Fibroblast of lung (primary cell): ENCODE measurements at regions not wholly inside any gene's neighbourhood (a gene's known extent, or its start where the extent isn't known, plus 50 kb on each side); places are given as distances from the start of the nearest gene placed in this dataset.

ENCODE experiments used
- EZH2 ChIP-seq: IDR thresholded peaks from 2 replicates; pipeline ENCODE4 v1.5.1; 2012; ENCODE audit warnings: low read length, control low read depth, mild to moderate bottlenecking; ENCODE audit errors: missing control alignments
- TF ChIP-seq, protein P1 (sequence below), 2 donors: IDR thresholded peaks in 1 of 2; conservative IDR thresholded peaks in 1 of 2; 1 replicate in 1 of 2; 2 replicates in 1 of 2; pipeline ENCODE4 v1.5.1; 2011 to 2012; ENCODE audit warnings: low read length in 2 of 2, control low read depth in 1 of 2, inconsistent platforms in 1 of 2, low read depth in 1 of 2, mild to moderate bottlenecking in 1 of 2

DNA sequence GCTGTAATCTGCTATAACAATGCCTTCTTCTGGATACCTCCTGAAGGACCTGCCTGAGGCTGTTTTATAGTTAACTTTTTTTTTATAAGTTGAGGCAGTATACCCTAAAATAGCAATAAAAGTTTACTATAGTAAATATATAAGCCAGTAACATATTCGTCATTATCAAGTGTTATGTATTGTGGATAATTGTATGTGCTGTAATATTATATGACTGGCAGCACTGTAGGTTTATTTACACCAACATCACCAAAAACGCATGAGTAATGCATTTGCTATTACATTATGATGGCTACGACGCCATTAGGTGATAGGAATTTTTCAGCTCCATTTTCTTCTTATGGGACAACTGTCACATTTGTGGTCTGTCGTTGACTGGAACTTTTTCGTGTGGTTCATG lies 237.2 kb upstream of the PITX2 start:
- TF ChIP-seq, protein P1, sequence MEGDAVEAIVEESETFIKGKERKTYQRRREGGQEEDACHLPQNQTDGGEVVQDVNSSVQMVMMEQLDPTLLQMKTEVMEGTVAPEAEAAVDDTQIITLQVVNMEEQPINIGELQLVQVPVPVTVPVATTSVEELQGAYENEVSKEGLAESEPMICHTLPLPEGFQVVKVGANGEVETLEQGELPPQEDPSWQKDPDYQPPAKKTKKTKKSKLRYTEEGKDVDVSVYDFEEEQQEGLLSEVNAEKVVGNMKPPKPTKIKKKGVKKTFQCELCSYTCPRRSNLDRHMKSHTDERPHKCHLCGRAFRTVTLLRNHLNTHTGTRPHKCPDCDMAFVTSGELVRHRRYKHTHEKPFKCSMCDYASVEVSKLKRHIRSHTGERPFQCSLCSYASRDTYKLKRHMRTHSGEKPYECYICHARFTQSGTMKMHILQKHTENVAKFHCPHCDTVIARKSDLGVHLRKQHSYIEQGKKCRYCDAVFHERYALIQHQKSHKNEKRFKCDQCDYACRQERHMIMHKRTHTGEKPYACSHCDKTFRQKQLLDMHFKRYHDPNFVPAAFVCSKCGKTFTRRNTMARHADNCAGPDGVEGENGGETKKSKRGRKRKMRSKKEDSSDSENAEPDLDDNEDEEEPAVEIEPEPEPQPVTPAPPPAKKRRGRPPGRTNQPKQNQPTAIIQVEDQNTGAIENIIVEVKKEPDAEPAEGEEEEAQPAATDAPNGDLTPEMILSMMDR (conservative IDR thresholded peaks at IDR 0.05 in 1 of 2, IDR thresholded peaks at IDR 0.05 in 1 of 2; ENCODE audit: low read depth in 1 of 2, low read length in 2 of 2) = no peak
- no peak for TF ChIP-seq EZH2
